Mesenchymal stem cell (in vitro differentiated cells and primary cell): ENCODE measurements at regions not wholly inside any gene's neighbourhood (a gene's known extent, or its start where the extent isn't known, plus 50 kb on each side); places are given as distances from the start of the nearest gene placed in this dataset.
A peak's percentile ranks its signal among the peaks of the same experiment; 100 is the strongest.
"Not testable (repeated sequence)": the region's sequence is repeated elsewhere in the genome, so short reads cannot be mapped to it uniquely, and the experiment has no call there.

Experiments used
- DNase-seq: peaks from one replicate; pipeline ENCODE4 v3.0.0-alpha.2; 2013
- H2AFZ ChIP-seq: one replicate; pipeline ENCODE4 v1.6.1; 2013; ENCODE audit warnings: low read depth, mild to moderate bottlenecking, control low read depth, inconsistent platforms, low read length, moderate library complexity
- H2AK5ac ChIP-seq: 2 replicates; pipeline ENCODE4 v1.6.1; 2013; ENCODE audit warnings: low read length, moderate library complexity, mild to moderate bottlenecking, inconsistent platforms; ENCODE audit not compliant: severe bottlenecking
- H2BK120ac ChIP-seq: one replicate; pipeline ENCODE4 v1.6.1; 2013; ENCODE audit warnings: low read depth, mild to moderate bottlenecking, inconsistent platforms, low read length, moderate library complexity
- H2BK12ac ChIP-seq, 2 experiments: one replicate each; pipeline ENCODE4 v1.6.1; 2013; ENCODE audit warnings: inconsistent platforms in 2 of 2, low read length in 2 of 2, mild to moderate bottlenecking in 2 of 2, moderate library complexity in 2 of 2, control low read depth in 1 of 2
- H2BK15ac ChIP-seq: one replicate; pipeline ENCODE4 v1.6.1; 2013; ENCODE audit warnings: mild to moderate bottlenecking, low read depth, inconsistent platforms; ENCODE audit not compliant: poor library complexity, severe bottlenecking
- H2BK5ac ChIP-seq: 2 replicates; pipeline ENCODE4 v1.6.1; 2013; ENCODE audit warnings: low read depth, mild to moderate bottlenecking, low read length, control low read depth, inconsistent platforms; ENCODE audit not compliant: poor library complexity, severe bottlenecking
- H3K14ac ChIP-seq, 2 experiments: one replicate each; pipeline ENCODE4 v1.6.1; 2013; ENCODE audit warnings: inconsistent platforms in 2 of 2, low read length in 2 of 2, control low read depth in 1 of 2, mild to moderate bottlenecking in 1 of 2, moderate library complexity in 1 of 2
- H3K18ac ChIP-seq, 2 experiments: one replicate each; pipeline ENCODE4 v1.6.1; 2013; ENCODE audit warnings: inconsistent platforms in 2 of 2, low read length in 2 of 2, control low read depth in 1 of 2, low read depth in 1 of 2, mild to moderate bottlenecking in 1 of 2
- H3K23ac ChIP-seq, 2 experiments: one replicate each; pipeline ENCODE4 v1.6.1; 2013; ENCODE audit warnings: inconsistent platforms in 2 of 2, low read length in 2 of 2, mild to moderate bottlenecking in 2 of 2, moderate library complexity in 2 of 2, control low read depth in 1 of 2
- H3K27ac ChIP-seq: 2 replicates; pipeline ENCODE4 v1.5.1; 2013; ENCODE audit warnings: mild to moderate bottlenecking, moderate library complexity, low read length, control low read depth, inconsistent platforms; ENCODE audit not compliant: poor library complexity, severe bottlenecking
- H3K27me3 ChIP-seq, 2 experiments: 2 replicates each; pipeline versions ENCODE4 v1.6.1 to v1.7.0; 2013; ENCODE audit warnings: low read length in 2 of 2, mild to moderate bottlenecking in 2 of 2, moderate library complexity in 2 of 2, control low read depth in 1 of 2, inconsistent platforms in 1 of 2; ENCODE audit not compliant: control insufficient read depth in 1 of 2, insufficient read depth in 1 of 2
- H3K36me3 ChIP-seq, 2 experiments: 2 replicates each; pipeline versions ENCODE4 v1.6.1 to v1.7.0; 2013; ENCODE audit warnings: low read length in 2 of 2, control low read depth in 1 of 2, inconsistent platforms in 1 of 2, low read depth in 1 of 2, mild to moderate bottlenecking in 1 of 2; ENCODE audit not compliant: insufficient read depth in 2 of 2, control insufficient read depth in 1 of 2
- H3K4ac ChIP-seq, 2 experiments: one replicate each; pipeline ENCODE4 v1.6.1; 2013; ENCODE audit warnings: inconsistent platforms in 2 of 2, low read length in 2 of 2, mild to moderate bottlenecking in 2 of 2, moderate library complexity in 2 of 2, control low read depth in 1 of 2, low read depth in 1 of 2
- H3K4me1 ChIP-seq: 2 replicates; pipeline ENCODE4 v1.6.1; 2013; ENCODE audit warnings: low read depth, low read length, control low read depth; ENCODE audit not compliant: control insufficient read depth, insufficient read depth
- H3K4me2 ChIP-seq: 2 replicates; pipeline ENCODE4 v1.6.1; 2013; ENCODE audit warnings: low read length, mild to moderate bottlenecking, inconsistent platforms; ENCODE audit not compliant: poor library complexity, severe bottlenecking
- H3K4me3 ChIP-seq, 2 experiments: 2 replicates each; pipeline versions ENCODE4 v1.5.1 to v1.7.0; 2013; ENCODE audit warnings: low read length in 2 of 2, mild to moderate bottlenecking in 2 of 2, control low read depth in 1 of 2, low read depth in 1 of 2; ENCODE audit not compliant: insufficient read depth in 1 of 2
- H3K79me1 ChIP-seq: replicated peaks from 2 replicates; pipeline ENCODE4 v1.6.1; 2013; ENCODE audit warnings: mild to moderate bottlenecking, control low read depth, low read length, inconsistent platforms; ENCODE audit not compliant: poor library complexity, severe bottlenecking
- H3K9ac ChIP-seq: 2 replicates; pipeline ENCODE4 v1.7.0; 2013; ENCODE audit warnings: mild to moderate bottlenecking, low read length, moderate library complexity
- H3K9me3 ChIP-seq: 2 replicates; pipeline ENCODE4 v1.7.0; 2013; ENCODE audit warnings: mild to moderate bottlenecking, low read length; ENCODE audit not compliant: control insufficient read depth
- H4K8ac ChIP-seq: one replicate; pipeline ENCODE4 v1.6.1; 2013; ENCODE audit warnings: inconsistent platforms, mild to moderate bottlenecking, low read length, moderate library complexity
- H4K91ac ChIP-seq: one replicate; pipeline ENCODE4 v1.6.1; 2013; ENCODE audit warnings: mild to moderate bottlenecking, low read length, inconsistent platforms
- WGBS: methylation state at CpG from one replicate; pipeline ENCODE4 v1.1.7; 2013; ENCODE audit warnings: mixed read lengths; 5-methylcytosine and 5-hydroxymethylcytosine counted together

GRCh38 chr2:128668946-128669345 is 350.3 kb upstream of the HS6ST1 start:
- H3K9me3 ChIP-seq: no peaks in the 10 kb centered on the region
- no peak overlapping the region for H4K8ac ChIP-seq
- H3K14ac ChIP-seq: no peak overlapping the region
- H2BK5ac ChIP-seq: no peak overlapping the region
- H3K4me1 ChIP-seq: peaks cover 5% of the 10 kb centered on the region
- H3K23ac ChIP-seq: no peak overlapping the region
- DNase-seq: no peak
- H3K18ac ChIP-seq: no peak overlapping the region
- H3K9ac ChIP-seq: no peak overlapping the region
- H2BK120ac ChIP-seq: no peak overlapping the region
- H4K91ac ChIP-seq: no peak overlapping the region
- no peak overlapping the region for H2BK12ac ChIP-seq
- H2AFZ ChIP-seq: peak overlapping the region; percentile 14
- no peak overlapping the region for H3K4me3 ChIP-seq
- H3K27ac ChIP-seq: no peak overlapping the region
- no peak overlapping the region for H2BK15ac ChIP-seq
- H3K79me1 ChIP-seq: no peaks in the 10 kb centered on the region
- H3K4ac ChIP-seq: no peak overlapping the region
- H2AK5ac ChIP-seq: no peak overlapping the region
- peaks cover 5 to 24% of the 10 kb centered on the region in 2 experiments for H3K27me3 ChIP-seq
- H3K36me3 ChIP-seq: no peaks in the 10 kb centered on the region
- 71% methylated on average over 2 of the region's 2 CpGs for WGBS
- H3K4me2 ChIP-seq: no peak overlapping the region

- Histone ChIP-seq H2AK5ac (no peak overlapping the region), H4K91ac (no peak overlapping the region), H3K23ac (no peak overlapping the region), H2BK120ac (no peak overlapping the region), H3K4me1 (no peaks in the 10 kb centered on the region), H3K4ac (no peak overlapping the region), H3K4me2 (no peak overlapping the region), H2AFZ (no peak overlapping the region), H2BK12ac (no peak overlapping the region), H2BK5ac (no peak overlapping the region), H3K4me3 (no peak overlapping the region), H3K36me3 (no peaks in the 10 kb centered on the region), H3K27me3 (peaks cover 5 to 24% of the 10 kb centered on the region in 2 experiments), H3K27ac (no peak overlapping the region), H3K14ac (no peak overlapping the region), H3K79me1 (no peaks in the 10 kb centered on the region), H4K8ac (no peak overlapping the region), H3K18ac (no peak overlapping the region), H2BK15ac (no peak overlapping the region), H3K9ac (no peak overlapping the region), H3K9me3 (no peaks in the 10 kb centered on the region)
- no peak for DNase-seq
- 94% methylated on average over 1 of the region's 1 CpG for WGBS
Observed at GRCh38 chr2:128670066-128670465, 351.4 kb upstream of the HS6ST1 start.

GRCh38 chr2:128671981-128672757 is 353.5 kb upstream of the HS6ST1 start:
- H3K14ac ChIP-seq, H3K4me2 ChIP-seq, H2BK15ac ChIP-seq, H2BK120ac ChIP-seq, H4K91ac ChIP-seq, H2BK12ac ChIP-seq, H3K18ac ChIP-seq, DNase-seq, H3K23ac ChIP-seq, H2AK5ac ChIP-seq, H3K9me3 ChIP-seq, H3K79me1 ChIP-seq, H3K4me3 ChIP-seq, H2BK5ac ChIP-seq, H3K27ac ChIP-seq, H3K4ac ChIP-seq, H3K9ac ChIP-seq, H2AFZ ChIP-seq, H4K8ac ChIP-seq, H3K36me3 ChIP-seq, H3K4me1 ChIP-seq: not testable (repeated sequence)
- H3K27me3 ChIP-seq: peaks cover 3 to 13% of the 10 kb centered on the region in 2 experiments
- WGBS: 94% methylated on average over 21 of the region's 36 CpGs

- not testable (repeated sequence) for H2BK5ac ChIP-seq, H3K27ac ChIP-seq, H3K36me3 ChIP-seq, DNase-seq, H2BK15ac ChIP-seq, H3K4me1 ChIP-seq, H2BK120ac ChIP-seq, H3K18ac ChIP-seq, H3K23ac ChIP-seq, H4K8ac ChIP-seq, H4K91ac ChIP-seq, H3K4ac ChIP-seq, H3K27me3 ChIP-seq, H2BK12ac ChIP-seq, H2AK5ac ChIP-seq, H3K4me3 ChIP-seq, H2AFZ ChIP-seq, H3K4me2 ChIP-seq, H3K14ac ChIP-seq, H3K9ac ChIP-seq, H3K9me3 ChIP-seq, H3K79me1 ChIP-seq
- 96% methylated on average over 8 of the region's 12 CpGs for WGBS
Observed at GRCh38 chr2:128679680-128680079, 361.0 kb upstream of the HS6ST1 start.
